ENCODE measurements at regions not wholly inside any gene's neighbourhood (a gene's known extent, or its start where the extent isn't known, plus 50 kb on each side); places are given as distances from the start of the nearest gene placed in this dataset.

DNA sequence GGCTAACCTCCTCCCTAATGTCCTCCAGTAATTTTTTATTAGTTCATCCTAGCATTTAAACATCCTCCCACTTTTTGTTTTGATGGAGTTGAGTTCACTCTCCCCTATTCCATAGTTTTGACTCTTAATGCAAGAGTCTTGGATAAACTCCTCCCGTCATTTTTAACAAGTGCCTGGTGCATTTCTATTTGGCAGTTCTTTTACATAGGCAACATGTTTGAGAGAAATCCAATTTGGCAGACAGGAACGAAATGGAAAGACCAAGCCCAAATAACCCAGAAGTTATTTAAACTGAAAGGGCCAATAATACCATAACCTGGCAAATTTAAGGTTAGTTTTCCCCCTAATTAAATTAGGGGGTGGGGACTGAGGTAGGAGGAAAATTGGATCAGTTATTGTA is 291.5 kb upstream of the MANEA start:
- TF ChIP-seq ZNF184 (CRISPR knock-in tag; IDR thresholded peaks at IDR 0.05) (no peak), SMC3 (conservative IDR thresholded peaks at IDR 0.05; ENCODE audit: insufficient read depth, low read depth, low read length) (no peak), GATA2 (CRISPR knock-in tag; IDR thresholded peaks at IDR 0.05) (no peak), TCF7 (IDR thresholded peaks at IDR 0.05; ENCODE audit: borderline replicate concordance) (no peak)
